HepG2 (cell line): ENCODE measurements at regions not wholly inside any gene's neighbourhood (a gene's known extent, or its start where the extent isn't known, plus 50 kb on each side); places are given as distances from the start of the nearest gene placed in this dataset.

Experiments
- ATAC-seq: fragments of 200-7000 bp; cut with Tn5 transposase; 3 replicates; pipeline ENCODE4 v1.9.1; 2020; ENCODE audit warnings: mild to moderate bottlenecking, moderate library complexity
- BruUV-seq: library from RNA; stranded (reverse); fragments of 400-500 nt; replicated peaks from 2 replicates; lab custom pipeline; 2021; lab: Mats Ljungman, UMichigan
- CTCF ChIA-PET: fragments of 300-600 bp; formaldehyde crosslinking; extraction: SDS; loops from one replicate; lab custom pipeline; 2021; ENCODE audit warnings: low total read pairs, inconsistent platforms, low intra/inter-chr PET ratio; lab: Yijun Ruan, JAX
- POLR2A ChIA-PET: fragments of 350-600 bp; sonication (Branson Sonifier 250); formaldehyde crosslinking; loops from one replicate; lab custom pipeline; 2020; ENCODE audit warnings: antibody characterized with exemption, inconsistent platforms; lab: Yijun Ruan, JAX
- DNase-seq: peaks from one replicate; pipeline ENCODE4 v3.0.0-alpha.2; 2015; ENCODE audit warnings: low spot score
- FAIRE-seq: peaks from 3 replicates; lab custom pipeline; 2011; peaks lifted over from hg19 to GRCh38; lab: Jason Lieb, UNC
- H2AFZ ChIP-seq: one replicate; pipeline ENCODE4 v1.6.1; 2011; ENCODE audit warnings: low read length, inconsistent platforms
- H3K27ac ChIP-seq: fragments of 300-600 bp; 3 replicates; pipeline ENCODE4 v1.8.0; 2011; ENCODE audit warnings: mixed run types, mild to moderate bottlenecking, mixed read lengths, low read length, inconsistent platforms; ENCODE audit not compliant: insufficient read depth; ENCODE audit errors: extremely low read length
- H3K27me3 ChIP-seq, 2 experiments: fragments of 200-600 bp in 1 of 2; 2 replicates in 1 of 2; 3 replicates in 1 of 2; pipeline versions ENCODE4 v1.6.0 to v1.8.0; 2011; ENCODE audit warnings: low read length in 2 of 2, mild to moderate bottlenecking in 2 of 2, moderate library complexity in 2 of 2, inconsistent platforms in 1 of 2; ENCODE audit not compliant: insufficient read depth in 2 of 2, control insufficient read depth in 1 of 2
- H3K36me3 ChIP-seq, 2 experiments: fragments of 200-600 bp in 1 of 2; replicated peaks in 1 of 2; 2 replicates in 1 of 2; 3 replicates in 1 of 2; pipeline versions ENCODE4 v1.5.1 to v1.8.0; 2011; ENCODE audit warnings: low read length in 2 of 2, inconsistent platforms in 1 of 2; ENCODE audit not compliant: insufficient read depth in 2 of 2, control insufficient read depth in 1 of 2
- H3K4me1 ChIP-seq: 2 replicates; pipeline ENCODE4 v1.5.1; 2012; ENCODE audit warnings: low read length, inconsistent platforms; ENCODE audit not compliant: insufficient read depth
- H3K4me2 ChIP-seq: 2 replicates; pipeline ENCODE4 v1.6.0; 2011; ENCODE audit warnings: low read depth, low read length, inconsistent platforms
- H3K4me3 ChIP-seq, 3 experiments: fragments of 200-600 bp in 1 of 3; sonication (generic), shearing (Covaris generic) in 1 of 3; replicated peaks in 1 of 3; 2 replicates each; pipeline ENCODE4 v1.5.1; 2011 to 2016; ENCODE audit warnings: low read length in 3 of 3, inconsistent platforms in 2 of 3, low read depth in 2 of 3, mild to moderate bottlenecking in 2 of 3, control low read depth in 1 of 3, mixed read lengths in 1 of 3; ENCODE audit not compliant: insufficient read depth in 1 of 3
- H3K79me2 ChIP-seq: one replicate; pipeline ENCODE4 v1.6.1; 2011; ENCODE audit warnings: low read length, inconsistent platforms; ENCODE audit not compliant: insufficient read depth
- H3K9ac ChIP-seq: 2 replicates; pipeline ENCODE4 v1.6.0; 2011; ENCODE audit warnings: mild to moderate bottlenecking, low read depth, low read length, inconsistent platforms; ENCODE audit not compliant: insufficient read depth
- H3K9me3 ChIP-seq: 2 replicates; pipeline ENCODE4 v1.5.1; 2012; ENCODE audit warnings: mild to moderate bottlenecking, low read length
- H4K20me1 ChIP-seq: 2 replicates; pipeline ENCODE4 v1.6.0; 2011; ENCODE audit warnings: inconsistent platforms, mild to moderate bottlenecking, low read length, moderate library complexity; ENCODE audit not compliant: insufficient read depth
- EHMT2 ChIP-seq: fragments of 200-600 bp; sonication (generic); IDR thresholded peaks from 2 replicates; pipeline ENCODE4 v1.7.0; 2017; ENCODE audit warnings: antibody characterized with exemption, low read depth, low read length, borderline replicate concordance
- MAFF ChIP-seq: IDR thresholded peaks from 2 replicates; pipeline ENCODE4 v1.6.1; 2011; ENCODE audit warnings: low read depth, low read length, improper control_type of control experiment
- MAFK ChIP-seq, 2 experiments: IDR thresholded peaks in 1 of 2; conservative IDR thresholded peaks in 1 of 2; 2 replicates each; pipeline ENCODE4 v1.6.1; 2011; ENCODE audit warnings: improper control_type of control experiment in 2 of 2, low read length in 2 of 2
- THRA ChIP-seq: sonication (generic); formaldehyde crosslinking; IDR thresholded peaks from 2 replicates; pipeline ENCODE4 v1.4.0; 2020; ENCODE audit warnings: missing genetic modification reagents, borderline replicate concordance
- ZMYM4 ChIP-seq: sonication (generic); formaldehyde crosslinking; IDR thresholded peaks from 2 replicates; pipeline ENCODE4 v1.8.1; 2023; ENCODE audit warnings: mild to moderate bottlenecking, missing genetic modification reagents
- ZNF264 ChIP-seq: sonication (generic); formaldehyde crosslinking; IDR thresholded peaks from 2 replicates; pipeline ENCODE4 v1.4.0; 2020; ENCODE audit warnings: missing genetic modification reagents
- ZNF432 ChIP-seq: sonication (generic); formaldehyde crosslinking; IDR thresholded peaks from 2 replicates; pipeline ENCODE4 v1.5.0; 2020; ENCODE audit warnings: missing genetic modification reagents, mild to moderate bottlenecking, borderline replicate concordance
- ZNF574 ChIP-seq: sonication (generic); formaldehyde crosslinking; IDR thresholded peaks from 2 replicates; pipeline ENCODE4 v1.4.0; 2020; ENCODE audit warnings: missing genetic modification reagents
- ZNF782 ChIP-seq: sonication (generic); formaldehyde crosslinking; IDR thresholded peaks from 2 replicates; pipeline ENCODE4 v1.4.0; 2020; ENCODE audit warnings: missing genetic modification reagents, mild to moderate bottlenecking, borderline replicate concordance
- ZNF839 ChIP-seq: sonication (generic); formaldehyde crosslinking; IDR thresholded peaks from 2 replicates; pipeline ENCODE4 v1.4.0; 2020; ENCODE audit warnings: missing genetic modification reagents, mild to moderate bottlenecking, borderline replicate concordance
- ZSCAN12 ChIP-seq: sonication (generic); formaldehyde crosslinking; IDR thresholded peaks from 2 replicates; pipeline ENCODE4 v1.9.0; 2021; ENCODE audit warnings: mild to moderate bottlenecking, missing genetic modification reagents
- WGBS: methylation state at CpG from one replicate; pipeline ENCODE4 v1.1.6; 2017; ENCODE audit warnings: low lambda C conversion rate; 5-methylcytosine and 5-hydroxymethylcytosine counted together
- in situ Hi-C: cut with HindIII; loops from 2 replicates; pipeline ENCODE4 v1.10.0; 2017; ENCODE audit warnings: low pct_unique_long_range_greater_than_20kb; ENCODE audit not compliant: extremely low pct_ligation_motif_present
- intact Hi-C: fragments of 100-400 bp; cut with micrococcal nuclease; formaldehyde crosslinking; loops from one replicate; pipeline ENCODE4 v1.10.0; 2022; ENCODE audit not compliant: unreplicated experiment

- TF ChIP-seq ZSCAN12 = no peak
- peak; percentile 69; the same call in 1 of the 2 replicates for TF ChIP-seq MAFF
- peak; percentile 18 to 70; a peak in 2 of 4 replicates for TF ChIP-seq MAFK (conservative IDR thresholded peaks at IDR 0.05 in 1 of 2, IDR thresholded peaks at IDR 0.05 in 1 of 2; ENCODE audit: low read length in 2 of 2)
- TF ChIP-seq, all 625 proteins: peak for 2
- ChIA-PET CTCF (no interaction called here), POLR2A (no interaction called here)
- Histone ChIP-seq H3K9ac (no peak overlapping the region), H3K4me2 (no peak overlapping the region), H3K36me3 (no peaks in the 10 kb centered on the region), H3K79me2 (no peaks in the 10 kb centered on the region), H3K27me3 (no peaks in the 10 kb centered on the region), H3K4me3 (no peak overlapping the region), H3K9me3 (no peaks in the 10 kb centered on the region), H3K4me1 (no peaks in the 10 kb centered on the region), H3K27ac (no peak overlapping the region), H2AFZ (no peak overlapping the region), H4K20me1 (no peaks in the 10 kb centered on the region)
- FAIRE-seq (no peak), DNase-seq (no peak), ATAC-seq (no peak)
- 0% methylated on average over 2 of the region's 2 CpGs for WGBS
- intact Hi-C loops = no loop called here
- no TSS peak for BruUV-seq
- in situ Hi-C loops = no loop called here
Measured at GRCh38 chr4:163582703-163583102, 88.2 kb downstream of the TMA16 start.

GRCh38 chr4:163587867-163588266 is 93.4 kb downstream of the TMA16 start:
- FAIRE-seq = no peak
- no peaks in the 10 kb centered on the region for H3K9me3 ChIP-seq
- 13% methylated on average over 3 of the region's 3 CpGs for WGBS
- H3K36me3 ChIP-seq = no peaks in the 10 kb centered on the region
- CTCF ChIA-PET = no interaction called here
- H3K4me1 ChIP-seq = no peaks in the 10 kb centered on the region
- peak; percentile 16 for DNase-seq
- POLR2A ChIA-PET = no interaction called here
- H3K27ac ChIP-seq = no peak overlapping the region
- in situ Hi-C loops = no loop called here
- ATAC-seq = peak; percentile 59; the same call in 2 of the 3 replicates
- no peaks in the 10 kb centered on the region for H4K20me1 ChIP-seq
- BruUV-seq = no TSS peak
- no peak for TF ChIP-seq ZNF839
- peak; percentile 86 for TF ChIP-seq ZNF574 (CRISPR knock-in tag)
- peak; percentile 70; the same call in 1 of the 2 replicates for TF ChIP-seq EHMT2
- no peak for TF ChIP-seq ZNF264 (CRISPR knock-in tag)
- TF ChIP-seq ZMYM4 (CRISPR knock-in tag) = peak; percentile 53; the same call in 1 of the 2 replicates
- TF ChIP-seq ZNF782 (CRISPR knock-in tag) = no peak
- no peak for TF ChIP-seq THRA (CRISPR knock-in tag)
- no peak for TF ChIP-seq ZNF432 (CRISPR knock-in tag)
- H3K4me2 ChIP-seq = no peak overlapping the region
- intact Hi-C loops = no loop called here
- H3K4me3 ChIP-seq = no peak overlapping the region
- no peaks in the 10 kb centered on the region for H3K27me3 ChIP-seq
- no peak overlapping the region for H2AFZ ChIP-seq
- H3K79me2 ChIP-seq = no peaks in the 10 kb centered on the region
- no peak overlapping the region for H3K9ac ChIP-seq
